H7 (cell line): ENCODE measurements at regions not wholly inside any gene's neighbourhood (a gene's known extent, or its start where the extent isn't known, plus 50 kb on each side); places are given as distances from the start of the nearest gene placed in this dataset.

Experiments
- DNase-seq: peaks from one replicate; pipeline ENCODE4 v3.0.0; 2012
- H3K27me3 ChIP-seq: 2 replicates; pipeline ENCODE4 v1.6.0; 2011; ENCODE audit warnings: mild to moderate bottlenecking, low read length; ENCODE audit not compliant: control insufficient read depth, insufficient read depth
- H3K36me3 ChIP-seq: replicated peaks from 2 replicates; pipeline ENCODE4 v1.5.1; 2011; ENCODE audit warnings: low read length; ENCODE audit not compliant: control insufficient read depth, insufficient read depth
- H3K4me3 ChIP-seq: 2 replicates; pipeline ENCODE4 v1.5.1; 2011; ENCODE audit warnings: low read depth, mild to moderate bottlenecking, control low read depth, low read length, moderate library complexity; ENCODE audit not compliant: insufficient read depth

DNA sequence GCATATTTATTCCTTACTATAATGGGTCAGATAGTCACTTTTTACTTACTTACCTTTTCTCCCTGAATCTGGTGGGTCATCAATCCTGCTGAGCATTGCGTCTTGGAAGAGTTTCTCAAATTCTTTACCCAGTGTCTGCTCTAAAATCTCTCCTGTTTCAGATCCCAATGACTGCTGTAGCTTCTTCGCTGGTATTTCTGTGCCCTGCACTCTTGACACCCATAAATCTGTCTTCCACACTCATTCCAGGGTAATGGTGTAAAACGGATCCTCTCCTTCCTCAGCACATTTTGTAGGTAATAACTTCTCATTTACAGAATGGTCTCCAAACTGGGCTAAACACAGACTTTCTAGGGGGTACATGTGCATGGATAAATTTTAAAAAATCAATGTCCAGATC is 407.4 kb downstream of the DMAC1 start:
- Histone ChIP-seq H3K36me3 (no peaks in the 10 kb centered on the region), H3K4me3 (no peak overlapping the region), H3K27me3 (no peaks in the 10 kb centered on the region)
- DNase-seq: no peak

DNA sequence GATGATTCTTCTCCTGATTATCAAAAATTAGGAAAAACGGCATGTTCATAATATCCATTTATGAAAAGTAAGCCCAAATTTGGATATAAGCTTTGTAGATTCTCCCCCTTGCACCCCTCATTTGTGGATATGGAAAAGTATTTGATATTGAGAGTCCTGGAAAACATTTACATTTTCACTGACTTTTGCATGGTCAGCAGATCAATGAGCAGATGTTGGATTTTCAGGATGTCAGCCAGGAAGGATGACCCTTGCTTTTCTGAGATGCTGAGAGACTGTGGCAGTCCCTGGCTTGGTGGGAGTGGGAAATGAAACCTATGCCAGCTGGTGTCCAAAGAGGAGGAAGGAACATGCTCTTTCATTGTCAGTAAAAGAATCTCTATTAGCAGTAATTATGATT is 410.8 kb downstream of the DMAC1 start:
- no peaks in the 10 kb centered on the region for H3K27me3 ChIP-seq
- DNase-seq: no peak
- no peaks in the 10 kb centered on the region for H3K36me3 ChIP-seq
- no peak overlapping the region for H3K4me3 ChIP-seq

DNA sequence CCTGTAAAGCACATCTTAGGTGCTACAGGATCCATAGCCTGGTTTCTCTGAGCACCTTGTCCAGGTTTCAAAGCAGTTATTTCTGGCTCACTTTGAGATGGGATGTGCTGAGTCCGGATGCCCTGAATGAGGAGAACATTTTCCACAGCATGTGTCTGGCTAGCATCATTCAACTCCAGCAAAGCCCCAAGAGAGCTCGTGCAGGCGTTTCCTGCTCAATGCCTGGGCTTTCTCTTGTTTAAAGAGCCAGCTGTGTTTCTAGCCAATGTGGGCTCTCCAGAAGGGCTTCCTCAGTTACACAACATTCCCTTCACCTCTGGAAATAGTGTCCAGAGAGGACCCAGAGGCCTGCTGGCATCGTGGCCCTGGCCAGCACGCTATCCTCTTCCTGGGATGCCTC is 411.7 kb downstream of the DMAC1 start:
- no peak for DNase-seq
- Histone ChIP-seq H3K4me3 (no peak overlapping the region), H3K36me3 (no peaks in the 10 kb centered on the region), H3K27me3 (no peaks in the 10 kb centered on the region)

DNA sequence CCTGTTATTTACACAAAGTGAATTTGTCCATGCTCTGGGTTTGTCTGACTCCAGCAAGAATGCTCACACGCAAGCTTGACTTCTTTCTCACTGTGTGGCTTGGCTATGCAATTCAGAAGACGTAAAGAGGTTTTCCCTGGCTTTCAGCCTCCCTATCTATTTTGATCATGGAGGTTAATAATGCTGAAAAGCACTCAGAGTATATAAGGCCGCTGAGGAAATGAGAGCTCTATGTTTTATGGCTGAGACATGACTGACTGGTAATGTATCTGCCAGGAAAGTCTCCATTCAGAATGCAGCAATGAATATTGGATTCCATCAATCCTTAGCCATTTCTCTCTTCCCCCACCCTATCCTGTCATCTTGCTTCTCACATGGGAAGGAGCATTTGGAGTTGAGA is 417.3 kb downstream of the DMAC1 start:
- Histone ChIP-seq H3K36me3 (no peaks in the 10 kb centered on the region), H3K4me3 (no peak overlapping the region), H3K27me3 (no peaks in the 10 kb centered on the region)
- no peak for DNase-seq

DNA sequence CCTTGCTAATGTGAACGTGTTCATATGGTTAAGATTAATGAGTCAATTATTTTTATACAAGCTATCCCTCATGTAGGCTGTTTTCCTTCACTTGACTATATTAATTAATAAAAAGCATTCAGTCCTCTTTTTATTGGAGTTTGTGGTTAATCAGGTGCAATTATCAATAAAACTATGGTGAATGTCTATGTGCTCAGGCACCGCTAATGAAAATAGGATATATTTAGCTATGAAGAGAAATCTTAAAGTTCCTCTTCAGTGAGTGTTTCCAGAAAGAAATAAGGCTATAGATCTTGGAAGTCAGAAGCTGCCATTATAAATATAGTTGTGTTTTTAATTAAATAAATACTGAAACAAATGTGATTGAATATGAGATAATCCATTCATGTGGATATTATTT is 422.1 kb downstream of the DMAC1 start:
- no peaks in the 10 kb centered on the region for H3K27me3 ChIP-seq
- no peak overlapping the region for H3K4me3 ChIP-seq
- no peak for DNase-seq
- H3K36me3 ChIP-seq: no peaks in the 10 kb centered on the region

DNA sequence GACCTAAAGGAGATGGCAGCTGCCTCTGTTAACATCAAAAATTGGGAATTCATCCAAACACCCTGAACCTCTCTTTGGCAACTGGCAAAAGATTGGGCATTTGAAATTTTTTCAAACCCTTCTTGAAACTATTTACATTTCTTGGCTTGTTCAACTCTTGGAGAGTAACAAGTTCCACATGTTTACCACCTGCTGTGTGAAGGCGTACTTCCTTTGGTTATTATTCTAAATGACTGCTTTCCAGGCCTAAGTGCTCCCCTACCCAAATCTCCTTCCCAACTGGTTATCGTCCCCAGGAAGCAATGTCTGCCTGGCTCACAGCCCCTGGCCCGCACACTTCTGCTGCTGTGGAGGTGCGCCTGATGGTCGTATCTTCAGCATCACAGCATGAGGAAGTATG is 422.7 kb downstream of the DMAC1 start:
- H3K27me3 ChIP-seq: no peaks in the 10 kb centered on the region
- DNase-seq: no peak
- H3K36me3 ChIP-seq: no peaks in the 10 kb centered on the region

DNA sequence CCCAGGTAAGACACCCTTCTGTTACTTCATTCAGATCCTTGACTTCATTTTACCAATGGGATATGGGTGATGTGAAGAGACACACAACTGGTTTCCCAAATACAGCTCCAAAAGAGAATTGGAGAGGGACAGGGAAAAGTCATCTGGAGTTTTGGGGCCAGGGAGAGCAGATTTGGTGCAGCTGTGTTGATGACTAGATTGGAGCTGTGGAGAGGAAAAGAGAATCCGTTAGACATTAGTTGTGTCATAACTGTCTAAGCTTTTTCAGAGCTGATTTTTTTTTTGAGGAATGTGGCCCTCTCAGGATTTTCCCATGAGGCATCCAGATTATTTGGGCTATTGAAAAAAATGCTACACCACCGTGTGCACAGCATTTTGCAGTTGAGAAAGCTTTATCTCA is 423.4 kb downstream of the DMAC1 start:
- no peak for DNase-seq
- no peaks in the 10 kb centered on the region for H3K36me3 ChIP-seq
- no peaks in the 10 kb centered on the region for H3K27me3 ChIP-seq
- no peak overlapping the region for H3K4me3 ChIP-seq

More for the DNA sequence above, 422.7 kb downstream of the DMAC1 start:
- no peak overlapping the region for H3K4me3 ChIP-seq

DNA sequence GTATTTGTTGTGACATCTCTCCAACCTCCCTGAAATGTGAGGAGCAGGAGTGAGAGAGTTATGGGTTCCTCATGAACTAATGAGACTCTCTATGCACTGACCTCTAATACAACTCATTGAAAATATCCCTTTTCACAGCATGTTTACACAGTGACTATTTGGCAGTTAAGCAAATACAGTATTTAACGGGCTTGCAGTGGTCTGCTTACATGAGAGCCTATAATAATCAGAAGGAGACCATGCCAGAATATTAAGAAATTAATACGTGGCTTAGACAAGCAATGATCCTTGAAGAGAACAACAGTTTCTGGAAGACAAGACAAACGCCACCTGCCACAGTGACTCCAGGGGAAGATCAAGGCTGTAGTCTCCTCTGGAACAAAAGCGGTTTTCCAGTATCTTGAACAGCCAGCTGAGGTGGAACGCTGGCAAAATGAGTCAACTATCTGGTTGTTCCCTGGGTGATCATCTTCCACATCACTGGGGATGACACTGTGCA is 424.5 kb downstream of the DMAC1 start:
- Histone ChIP-seq H3K36me3 (no peaks in the 10 kb centered on the region), H3K4me3 (no peak overlapping the region), H3K27me3 (no peaks in the 10 kb centered on the region)
- DNase-seq: no peak

DNA sequence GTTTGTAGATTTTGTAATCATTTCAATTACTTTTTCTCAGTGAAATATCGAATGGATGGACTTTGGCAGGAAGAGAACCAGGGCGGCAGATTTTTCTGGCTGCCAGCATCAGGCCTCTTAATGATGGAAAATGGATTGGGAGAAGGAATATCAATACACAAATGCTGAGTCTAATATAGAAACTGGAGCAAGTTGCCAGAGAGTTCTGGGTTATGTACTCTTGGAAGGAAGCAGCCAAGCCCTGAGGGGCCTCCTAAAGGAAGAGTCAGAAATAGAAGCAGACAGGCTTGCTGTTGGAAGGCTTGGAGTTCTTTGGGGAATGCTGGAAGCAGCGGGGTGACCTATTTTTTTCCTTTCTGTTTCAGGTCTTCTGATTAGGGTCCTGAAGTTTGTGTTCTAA is 428.6 kb downstream of the DMAC1 start:
- Histone ChIP-seq H3K4me3 (no peak overlapping the region), H3K27me3 (no peaks in the 10 kb centered on the region), H3K36me3 (no peaks in the 10 kb centered on the region)
- no peak for DNase-seq

DNA sequence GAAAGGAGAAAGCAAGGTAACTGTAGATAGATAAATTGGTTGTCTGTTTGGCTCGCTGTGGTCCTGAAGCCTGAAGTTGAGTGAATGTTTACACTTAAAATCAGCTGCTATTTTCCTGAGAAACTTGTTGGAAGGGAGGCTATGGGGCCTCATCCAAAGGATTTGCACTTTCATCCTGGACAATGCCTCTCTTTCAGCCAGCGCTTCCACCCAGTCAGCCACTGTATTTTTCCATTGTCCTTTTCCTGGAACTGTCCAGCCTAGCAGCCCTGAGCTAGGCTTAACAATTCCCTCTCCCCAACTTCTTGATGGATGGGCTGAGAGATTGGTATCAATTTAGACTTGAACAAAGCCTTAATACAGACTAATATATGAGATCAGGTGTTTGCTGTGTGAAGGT is 429.2 kb downstream of the DMAC1 start:
- DNase-seq: no peak
- no peak overlapping the region for H3K4me3 ChIP-seq
- no peaks in the 10 kb centered on the region for H3K27me3 ChIP-seq
- no peaks in the 10 kb centered on the region for H3K36me3 ChIP-seq

DNA sequence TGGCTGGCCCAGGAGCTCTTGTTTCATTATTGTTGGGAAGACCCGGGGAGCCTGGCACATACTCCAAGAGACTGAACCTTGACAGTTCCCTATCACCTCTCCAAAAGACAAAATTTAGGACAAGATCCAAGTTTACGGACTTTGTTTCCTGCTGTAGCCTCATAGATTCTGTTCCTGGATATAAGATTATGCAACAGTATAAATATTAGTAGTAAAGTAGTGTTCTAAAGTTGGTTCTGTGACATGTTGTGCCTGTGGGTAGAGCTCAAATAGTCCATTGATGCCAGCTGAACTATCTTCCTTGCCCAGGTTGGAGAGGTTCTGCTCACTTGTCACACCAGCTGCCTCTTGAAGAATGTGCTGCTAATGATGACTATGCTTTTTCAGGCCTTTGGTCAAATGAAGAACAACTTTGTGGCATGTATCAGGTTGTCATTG is 430.2 kb downstream of the DMAC1 start:
- Histone ChIP-seq H3K27me3 (no peaks in the 10 kb centered on the region), H3K36me3 (no peaks in the 10 kb centered on the region), H3K4me3 (no peak overlapping the region)
- DNase-seq: no peak

DNA sequence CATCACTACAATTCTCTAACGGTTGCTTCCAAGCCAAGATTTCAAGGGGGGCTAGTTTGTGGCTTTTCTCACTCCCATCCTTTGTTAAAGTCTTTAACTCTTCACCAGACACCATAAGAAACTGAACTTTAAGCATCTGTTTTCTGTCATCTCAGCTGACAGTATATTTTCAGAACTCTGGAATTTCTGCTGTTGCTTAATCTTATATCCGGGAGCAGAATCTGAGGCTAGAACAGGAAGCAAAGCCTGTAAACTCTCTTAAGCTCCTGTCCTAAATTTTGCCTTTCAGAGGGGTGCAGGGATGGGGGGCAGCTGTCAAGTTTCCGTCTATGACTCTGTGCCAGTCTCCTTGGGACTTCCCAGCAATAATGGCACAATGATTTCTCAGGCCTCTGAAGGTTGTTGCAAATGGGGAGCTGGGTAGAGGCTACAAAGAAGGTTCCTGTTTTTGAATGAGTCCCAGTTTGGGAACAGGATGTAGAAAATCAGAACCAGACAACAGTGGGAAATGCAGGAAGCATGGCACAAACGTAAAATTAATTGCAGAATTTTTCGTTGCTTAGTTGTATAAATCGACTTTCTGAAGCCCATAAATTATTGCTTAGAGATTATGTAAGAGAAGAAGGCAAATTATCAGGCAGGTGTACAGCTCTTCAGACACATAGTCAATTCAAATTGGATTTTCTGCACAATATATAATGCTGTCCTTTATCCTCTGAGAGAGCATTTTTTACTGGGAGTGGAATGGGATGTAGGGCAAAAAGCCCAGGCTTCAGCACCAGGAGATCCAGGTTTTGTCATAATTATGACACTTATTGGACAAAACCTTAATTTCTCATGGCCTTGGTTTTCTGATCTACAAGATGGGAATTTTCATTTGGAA is 430.9 kb downstream of the DMAC1 start:
- Histone ChIP-seq H3K4me3 (no peak overlapping the region), H3K27me3 (no peaks in the 10 kb centered on the region), H3K36me3 (no peaks in the 10 kb centered on the region)
- no peak for DNase-seq

DNA sequence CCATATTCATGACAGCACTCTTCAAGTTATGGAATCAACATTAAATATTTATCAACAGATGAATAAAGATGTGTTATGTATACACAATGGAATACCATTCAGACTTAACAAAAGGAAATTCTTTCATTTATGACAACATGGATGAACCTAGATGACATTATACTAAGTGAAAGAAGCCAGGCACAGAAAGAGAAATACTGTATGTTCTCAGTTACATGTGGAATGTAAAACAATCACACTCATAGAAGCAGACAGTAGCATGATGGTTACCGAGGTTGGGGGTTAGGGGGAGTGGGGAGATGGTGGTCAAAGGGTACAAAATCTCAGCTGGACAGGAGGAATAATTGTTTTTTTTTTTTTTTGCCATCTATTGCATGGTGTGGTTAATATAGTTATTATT is 431.9 kb downstream of the DMAC1 start:
- no peak for DNase-seq
- Histone ChIP-seq H3K27me3 (no peaks in the 10 kb centered on the region), H3K4me3 (no peak overlapping the region), H3K36me3 (no peaks in the 10 kb centered on the region)

DNA sequence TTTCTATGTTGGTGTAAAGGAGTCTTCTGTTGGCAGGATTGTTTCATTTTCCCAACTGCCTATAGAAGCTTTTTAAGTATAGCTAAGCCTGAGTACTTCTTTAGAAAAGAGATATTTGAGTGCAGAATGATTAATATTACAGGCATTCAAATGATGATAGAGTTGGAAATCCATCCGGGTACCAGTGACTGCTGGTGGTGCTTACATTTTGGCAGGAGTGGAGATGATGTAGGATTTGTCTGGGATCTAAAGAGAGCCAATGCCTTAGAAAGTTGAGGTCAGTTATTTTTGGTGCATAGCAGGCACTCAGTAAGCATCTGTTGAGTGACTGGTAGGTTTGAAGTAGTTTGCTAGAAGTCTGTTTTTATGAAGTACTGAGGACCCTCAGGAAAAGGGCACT is 433.5 kb downstream of the DMAC1 start:
- no peak for DNase-seq
- Histone ChIP-seq H3K36me3 (no peaks in the 10 kb centered on the region), H3K4me3 (no peak overlapping the region), H3K27me3 (no peaks in the 10 kb centered on the region)

DNA sequence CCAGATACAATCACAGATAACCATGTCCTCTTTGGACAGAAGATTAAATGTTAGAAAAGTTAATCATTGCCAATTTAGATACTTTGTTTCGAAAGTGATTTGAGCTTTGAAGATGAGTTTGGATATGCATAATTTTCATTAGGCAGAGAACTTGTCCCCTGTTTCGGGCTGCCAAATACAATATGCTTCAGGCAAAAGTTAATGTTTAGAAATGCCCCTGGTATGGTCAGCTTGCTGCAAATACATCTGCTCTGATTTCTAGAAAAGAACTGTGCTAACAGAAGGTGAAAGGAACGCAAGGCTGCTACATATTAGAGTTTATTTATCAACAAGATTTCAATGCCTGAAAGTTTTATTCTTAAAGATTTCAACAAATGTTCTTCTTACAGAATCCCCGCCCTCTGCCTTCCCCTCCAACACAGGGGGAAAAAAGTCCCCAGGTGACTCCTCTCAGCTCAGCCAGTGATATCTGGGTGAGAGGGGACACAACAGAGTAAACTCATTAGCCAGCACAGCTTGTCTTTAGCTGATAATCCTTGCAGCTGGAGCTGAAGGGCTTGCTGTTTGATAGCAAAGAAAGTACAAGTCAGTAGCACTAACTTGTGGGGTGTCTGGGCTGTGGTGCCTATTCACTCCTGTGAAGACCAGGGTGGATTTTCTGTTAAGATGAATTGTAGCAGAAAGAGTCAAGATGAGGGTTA is 435.7 kb downstream of the DMAC1 start:
- H3K4me3 ChIP-seq: no peak overlapping the region
- H3K27me3 ChIP-seq: no peaks in the 10 kb centered on the region
- no peak for DNase-seq
- no peaks in the 10 kb centered on the region for H3K36me3 ChIP-seq
